ENCODE measurements at regions not wholly inside any gene's neighbourhood (a gene's known extent, or its start where the extent isn't known, plus 50 kb on each side); places are given as distances from the start of the nearest gene placed in this dataset.

GRCh38 chr18:77906103-77906892 is 656.6 kb downstream of the GALR1 start:
- DNase-seq (ENCODE audit: low read depth) = no peak
- TF ChIP-seq CTCF (conservative IDR thresholded peaks at IDR 0.05; ENCODE audit: low read depth, low read length) = no peak
- no peak overlapping the region for H3K4me3 ChIP-seq (ENCODE audit: low read depth, low read length)

- no peak for TF ChIP-seq CTCF (conservative IDR thresholded peaks at IDR 0.05; ENCODE audit: low read depth, low read length)
Measured at GRCh38 chr18:77910347-77910746, 660.7 kb downstream of the GALR1 start.

GRCh38 chr18:77911971-77912605 is 662.4 kb downstream of the GALR1 start:
- no peak for DNase-seq (ENCODE audit: low read depth)
- no peak overlapping the region for H3K4me3 ChIP-seq (ENCODE audit: low read depth, low read length)
- TF ChIP-seq CTCF (conservative IDR thresholded peaks at IDR 0.05; ENCODE audit: low read depth, low read length) = no peak

More at GRCh38 chr18:77910347-77910746, 660.7 kb downstream of the GALR1 start:
- DNase-seq (ENCODE audit: low read depth) = no peak
- no peak overlapping the region for H3K4me3 ChIP-seq (ENCODE audit: low read depth, low read length)

GRCh38 chr18:77918730-77919129 is 669.1 kb downstream of the GALR1 start:
- H3K4me3 ChIP-seq (ENCODE audit: low read depth, low read length) = no peak overlapping the region
- TF ChIP-seq CTCF (conservative IDR thresholded peaks at IDR 0.05; ENCODE audit: low read depth, low read length) = no peak
- no peak for DNase-seq (ENCODE audit: low read depth)

GRCh38 chr18:77919923-77920322 is 670.3 kb downstream of the GALR1 start:
- TF ChIP-seq CTCF (conservative IDR thresholded peaks at IDR 0.05; ENCODE audit: low read depth, low read length) = no peak

GRCh38 chr18:77935342-77935741 is 685.7 kb downstream of the GALR1 start:
- H3K4me3 ChIP-seq (ENCODE audit: low read depth, low read length) = no peak overlapping the region
- no peak for TF ChIP-seq CTCF (conservative IDR thresholded peaks at IDR 0.05; ENCODE audit: low read depth, low read length)
- DNase-seq (ENCODE audit: low read depth) = no peak

More at GRCh38 chr18:77919923-77920322, 670.3 kb downstream of the GALR1 start:
- DNase-seq (ENCODE audit: low read depth) = no peak
- no peak overlapping the region for H3K4me3 ChIP-seq (ENCODE audit: low read depth, low read length)
